ENCODE measurements at regions not wholly inside any gene's neighbourhood (a gene's known extent, or its start where the extent isn't known, plus 50 kb on each side); places are given as distances from the start of the nearest gene placed in this dataset.

GRCh38 chr5:113719549-113719948 lies 206.1 kb downstream of the YTHDC2 start:
- no peak overlapping the region for H3K27ac Mint-ChIP-seq
- peaks cover 3% of the 10 kb centered on the region for H3K36me3 Mint-ChIP-seq
- no peak overlapping the region for H3K4me3 Mint-ChIP-seq
- no peaks in the 10 kb centered on the region for H3K4me1 Mint-ChIP-seq (ENCODE audit: unreplicated experiment)
- no peak for DNase-seq (ENCODE audit: extremely low spot score, unreplicated experiment)
- no peak for TF ChIP-seq CTCF (conservative IDR thresholded peaks at IDR 0.05)
- H3K9me3 Mint-ChIP-seq = peaks cover 6% of the 10 kb centered on the region
- no peaks in the 10 kb centered on the region for H3K27me3 Mint-ChIP-seq

GRCh38 chr5:113721171-113721570 lies 207.7 kb downstream of the YTHDC2 start:
- DNase-seq (ENCODE audit: extremely low spot score, unreplicated experiment) = no peak
- no peak overlapping the region for H3K27ac Mint-ChIP-seq
- no peaks in the 10 kb centered on the region for H3K36me3 Mint-ChIP-seq
- H3K4me3 Mint-ChIP-seq = no peak overlapping the region
- no peaks in the 10 kb centered on the region for H3K4me1 Mint-ChIP-seq (ENCODE audit: unreplicated experiment)
- TF ChIP-seq CTCF (conservative IDR thresholded peaks at IDR 0.05) = no peak
- H3K9me3 Mint-ChIP-seq = peaks cover 20% of the 10 kb centered on the region
- H3K27me3 Mint-ChIP-seq = no peaks in the 10 kb centered on the region

- TF ChIP-seq CTCF (conservative IDR thresholded peaks at IDR 0.05) = no peak
- H3K27ac Mint-ChIP-seq = no peak overlapping the region
- H3K9me3 Mint-ChIP-seq = peaks cover 24% of the 10 kb centered on the region
- no peak for DNase-seq (ENCODE audit: extremely low spot score, unreplicated experiment)
- no peaks in the 10 kb centered on the region for H3K27me3 Mint-ChIP-seq
- H3K4me3 Mint-ChIP-seq = no peak overlapping the region
- H3K36me3 Mint-ChIP-seq = no peaks in the 10 kb centered on the region
- no peaks in the 10 kb centered on the region for H3K4me1 Mint-ChIP-seq (ENCODE audit: unreplicated experiment)
Measured at GRCh38 chr5:113723021-113723420, 209.5 kb downstream of the YTHDC2 start.

- H3K4me1 Mint-ChIP-seq (ENCODE audit: unreplicated experiment) = peaks cover 5% of the 10 kb centered on the region
- H3K36me3 Mint-ChIP-seq = no peaks in the 10 kb centered on the region
- peak overlapping the region; percentile 29 for H3K4me3 Mint-ChIP-seq
- H3K9me3 Mint-ChIP-seq = no peaks in the 10 kb centered on the region
- H3K27me3 Mint-ChIP-seq = no peaks in the 10 kb centered on the region
- no peak for DNase-seq (ENCODE audit: extremely low spot score, unreplicated experiment)
- no peak overlapping the region for H3K27ac Mint-ChIP-seq
- TF ChIP-seq CTCF (conservative IDR thresholded peaks at IDR 0.05) = no peak
Measured at GRCh38 chr5:113735751-113736150, 222.3 kb downstream of the YTHDC2 start.

GRCh38 chr5:113742176-113742575 lies 228.7 kb downstream of the YTHDC2 start:
- Mint-ChIP-seq H3K27me3 (no peaks in the 10 kb centered on the region), H3K9me3 (peaks cover 4% of the 10 kb centered on the region), H3K27ac (no peak overlapping the region)

More at GRCh38 chr5:113742176-113742575, 228.7 kb downstream of the YTHDC2 start:
- Mint-ChIP-seq H3K4me1 (ENCODE audit: unreplicated experiment) (no peaks in the 10 kb centered on the region), H3K36me3 (no peaks in the 10 kb centered on the region), H3K4me3 (no peak overlapping the region)
- TF ChIP-seq CTCF (conservative IDR thresholded peaks at IDR 0.05) = no peak
- no peak for DNase-seq (ENCODE audit: extremely low spot score, unreplicated experiment)
